GM19468 (cell line): ENCODE measurements at regions not wholly inside any gene's neighbourhood (a gene's known extent, or its start where the extent isn't known, plus 50 kb on each side); places are given as distances from the start of the nearest gene placed in this dataset.

Source experiments
- ATAC-seq: cut with Tn5 transposase; IDR thresholded peaks from one replicate; pipeline ENCODE4 v1.9.1; 2021; ENCODE audit warnings: mild to moderate bottlenecking, moderate library complexity, moderate number of reproducible peaks; ENCODE audit not compliant: unreplicated experiment; ENCODE audit errors: extremely low read depth

DNA sequence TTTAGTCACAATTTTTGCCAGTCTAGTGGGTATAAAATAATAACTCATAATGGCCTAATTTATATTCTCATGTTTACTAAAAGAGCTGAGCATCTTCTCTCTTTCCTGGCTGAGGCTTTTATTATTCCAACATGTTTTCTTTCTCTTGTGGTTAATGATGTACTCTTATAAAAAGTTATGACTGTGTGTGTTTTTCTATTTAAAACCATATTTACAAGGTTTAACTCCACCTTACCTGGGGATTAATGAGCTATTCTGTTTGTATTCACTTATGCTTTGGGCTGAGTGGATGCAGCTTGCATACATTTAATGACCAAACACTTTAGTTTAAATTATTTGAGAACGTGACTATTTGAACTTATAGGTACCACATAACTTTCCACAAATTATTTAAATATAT is 1365.7 kb upstream of the SLC10A2 start:
- no peak for ATAC-seq

DNA sequence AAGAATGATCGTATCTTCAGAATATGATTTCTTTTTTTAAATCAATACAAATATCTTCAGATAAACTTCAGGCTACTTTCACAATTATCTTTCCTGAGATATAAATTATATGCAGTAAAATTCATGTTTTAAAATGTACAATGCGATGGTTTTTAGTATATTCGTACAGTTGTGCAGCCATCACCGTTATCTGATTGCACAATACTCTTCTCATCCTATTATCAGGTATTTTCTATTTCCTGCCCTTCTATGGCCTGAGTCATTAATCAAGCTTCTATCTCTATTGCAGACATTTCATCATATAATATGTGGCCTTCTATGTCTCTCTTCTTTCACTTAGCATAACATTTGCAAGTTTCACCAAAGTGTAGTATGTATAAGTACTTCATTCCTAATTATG is 1360.2 kb upstream of the SLC10A2 start:
- no peak for ATAC-seq

DNA sequence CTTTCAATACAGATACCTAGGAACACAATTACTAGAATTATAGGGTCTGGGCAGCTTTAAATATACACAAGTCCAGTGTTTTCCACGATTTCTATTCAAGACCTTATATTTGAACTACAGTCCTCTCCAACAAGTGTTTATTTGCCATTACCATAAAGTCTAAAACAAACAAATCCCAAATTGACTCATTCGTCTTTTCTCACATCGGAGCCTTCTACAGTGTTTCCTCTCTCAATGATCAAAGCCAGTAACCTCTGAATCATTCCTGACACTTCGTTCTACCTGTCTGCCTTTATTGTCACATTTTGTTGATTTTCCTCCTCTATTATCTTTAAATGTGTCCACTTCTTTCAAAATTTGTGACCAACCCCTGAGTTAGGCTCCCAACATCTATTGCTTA is 1356.5 kb upstream of the SLC10A2 start:
- ATAC-seq: no peak

DNA sequence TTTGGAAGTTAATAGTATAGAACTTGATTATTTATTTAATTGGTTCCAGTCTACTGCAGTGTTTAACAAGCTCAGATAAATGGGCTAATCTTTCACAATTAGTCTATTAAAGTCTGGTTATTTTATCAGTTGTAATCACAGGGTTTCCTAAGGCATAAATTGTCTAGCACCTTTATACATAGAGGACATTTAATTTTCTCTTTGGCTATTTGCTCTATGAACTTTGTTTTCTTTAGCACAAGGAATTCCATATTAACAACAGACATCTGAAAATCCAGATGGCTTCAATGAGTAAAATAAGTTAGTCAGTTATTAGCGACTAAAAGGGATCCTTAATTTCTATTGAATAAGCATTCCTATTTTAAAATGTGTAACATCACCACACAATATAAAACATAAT is 1350.8 kb upstream of the SLC10A2 start:
- ATAC-seq: no peak

DNA sequence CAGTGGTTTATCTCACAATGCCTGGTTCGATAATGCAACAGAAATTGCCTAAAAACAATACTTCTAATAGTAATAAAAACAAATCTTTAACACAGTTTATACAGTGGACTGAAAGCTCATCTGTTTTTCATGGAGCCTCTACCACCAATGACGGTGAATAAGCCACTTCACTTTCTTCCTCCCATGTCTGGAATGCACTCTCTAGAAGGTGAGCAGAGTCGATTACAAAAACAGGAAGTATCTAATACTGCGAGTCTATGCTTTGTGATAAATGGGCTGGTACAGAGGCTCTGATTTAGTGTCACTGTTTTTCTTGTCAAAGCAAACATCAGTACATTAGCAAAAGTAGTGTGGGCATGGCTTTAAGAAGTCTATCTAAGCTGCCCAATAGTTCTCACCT is 1348.6 kb upstream of the SLC10A2 start:
- no peak for ATAC-seq

DNA sequence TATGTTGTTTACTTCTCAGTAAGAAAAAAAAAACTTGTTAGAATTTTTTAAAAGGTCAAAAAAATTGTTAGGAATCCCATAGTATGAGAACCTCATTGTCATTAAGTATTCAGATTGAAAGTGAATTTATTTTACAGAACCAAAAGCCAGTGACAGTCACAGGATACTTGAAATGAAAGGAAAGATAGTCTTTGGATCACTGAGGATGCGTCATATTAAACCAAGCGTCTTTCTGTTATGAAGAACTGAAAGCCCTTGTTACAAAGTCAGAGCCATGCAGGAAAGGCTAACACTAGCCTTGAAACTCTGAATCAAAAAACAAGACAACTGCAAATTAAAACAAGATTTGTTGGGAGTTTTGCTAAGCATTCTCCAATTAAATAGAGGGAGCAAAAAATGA is 1348.0 kb upstream of the SLC10A2 start:
- ATAC-seq: no peak

DNA sequence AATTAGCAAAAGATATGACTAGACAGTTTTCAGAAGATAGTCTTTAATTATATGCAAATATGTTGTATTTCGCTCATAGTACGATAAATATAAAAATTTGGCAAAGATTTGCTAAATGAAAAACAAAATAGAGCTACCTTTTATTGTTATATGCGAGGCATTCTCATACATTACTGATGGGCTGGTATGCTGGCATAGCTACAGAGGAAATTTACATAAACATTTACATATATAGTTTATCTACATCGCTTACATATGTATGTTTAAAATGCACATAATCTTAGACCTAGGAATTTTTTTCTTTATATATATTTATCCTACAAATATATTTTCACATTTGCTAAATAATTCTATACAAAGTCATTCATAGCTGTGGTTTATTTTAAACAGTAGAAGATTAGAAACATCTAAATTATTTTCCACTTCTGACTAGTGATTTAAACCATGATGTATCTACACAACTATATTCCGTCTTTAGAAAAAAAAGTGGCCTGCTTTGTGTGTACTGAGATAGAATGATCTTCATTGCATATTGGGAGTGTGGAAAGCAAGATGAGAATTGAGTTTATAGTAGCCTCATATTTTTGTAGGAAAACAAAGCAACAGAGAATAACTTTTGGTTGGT is 1345.0 kb upstream of the SLC10A2 start:
- no peak for ATAC-seq

DNA sequence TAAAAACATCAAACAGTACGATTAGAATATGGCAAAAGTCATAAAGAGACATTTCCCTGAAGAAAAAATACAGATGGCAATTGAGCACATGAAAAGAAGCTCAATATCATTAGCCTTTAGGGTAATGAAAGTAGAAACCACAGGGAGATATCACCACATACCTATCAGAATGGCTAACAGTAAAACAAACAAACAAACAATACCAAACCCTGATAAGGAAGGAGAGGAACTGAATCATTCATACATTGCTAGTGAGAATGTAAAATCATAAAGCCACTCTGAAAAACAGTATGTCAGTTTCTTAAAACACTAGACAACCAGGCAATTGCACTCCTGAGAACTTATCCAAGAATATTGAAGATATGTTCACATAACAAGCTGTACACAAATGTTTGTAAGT is 1342.5 kb upstream of the SLC10A2 start:
- no peak for ATAC-seq

DNA sequence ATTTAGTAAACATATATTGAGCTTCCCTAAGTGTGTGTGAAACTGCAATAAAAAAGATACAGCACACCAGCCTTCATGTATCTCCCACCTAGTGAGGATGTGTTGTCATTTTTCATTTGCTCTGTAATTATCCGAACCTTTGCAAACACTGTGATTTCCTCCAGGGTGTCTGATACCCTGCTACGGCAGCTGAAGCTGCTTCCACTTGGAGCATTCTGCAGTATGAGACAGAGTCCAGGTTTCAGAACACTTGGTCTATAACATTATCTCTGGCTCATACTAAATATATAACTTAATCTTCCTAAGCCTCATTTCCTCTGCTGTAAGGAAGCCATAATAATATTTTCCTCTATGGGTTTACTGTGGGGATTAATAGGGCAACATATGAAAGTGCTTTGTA is 1338.1 kb upstream of the SLC10A2 start:
- no peak for ATAC-seq

DNA sequence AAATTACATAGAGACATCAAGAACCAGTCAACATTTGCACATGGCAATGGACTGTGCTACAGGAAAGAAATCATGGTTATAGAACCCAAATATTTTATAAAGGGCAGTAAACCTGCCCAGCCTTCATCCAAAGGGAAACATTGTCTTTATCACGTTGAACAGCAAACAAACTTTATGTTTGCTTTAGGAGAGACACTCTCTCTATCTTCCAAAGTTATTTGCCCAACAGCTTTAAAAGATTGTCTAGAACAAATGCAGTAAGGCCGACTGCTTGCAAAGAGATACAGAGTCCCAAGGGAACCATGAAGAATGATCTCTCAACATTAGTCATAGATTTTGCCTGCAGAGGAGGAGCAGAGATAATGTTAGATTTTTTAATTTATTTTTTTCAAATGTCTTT is 1323.5 kb upstream of the SLC10A2 start:
- ATAC-seq: no peak

DNA sequence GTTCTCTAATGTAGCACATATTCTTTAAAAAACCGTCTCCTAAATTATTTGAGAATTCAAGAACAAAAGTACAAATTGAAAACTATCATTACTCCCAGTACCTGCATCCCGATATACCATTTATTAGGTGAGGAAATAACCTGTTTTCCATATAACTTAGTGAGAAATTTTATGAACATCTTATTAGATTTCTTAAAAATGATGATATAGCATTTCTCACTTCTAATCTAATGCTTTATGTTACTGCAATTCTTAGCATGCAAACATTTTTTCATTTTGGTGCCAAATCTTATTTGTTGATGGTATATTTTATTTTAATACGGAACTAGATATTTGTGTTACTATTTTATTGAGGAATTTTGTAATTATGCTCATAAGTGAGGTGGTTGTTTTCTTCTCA is 1321.3 kb upstream of the SLC10A2 start:
- no peak for ATAC-seq

DNA sequence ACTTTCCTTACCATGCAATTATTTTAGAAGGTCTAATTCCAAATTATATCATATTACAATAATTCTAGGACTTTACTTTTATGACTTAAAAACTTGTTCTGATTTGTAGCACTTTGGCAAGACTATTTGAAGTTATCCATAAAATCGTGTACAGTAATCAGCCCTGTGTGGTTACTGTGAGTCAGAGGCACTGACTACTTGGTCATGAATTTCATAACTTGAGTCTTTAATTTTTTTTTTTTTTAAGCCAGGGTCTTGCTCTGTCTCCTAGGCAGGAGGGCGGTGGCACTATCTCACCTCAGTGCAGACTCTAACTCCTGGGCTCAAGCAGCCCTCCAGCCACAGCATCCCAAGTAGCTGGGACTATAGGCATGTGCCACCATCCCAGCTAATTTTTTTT is 1319.2 kb upstream of the SLC10A2 start:
- no peak for ATAC-seq

DNA sequence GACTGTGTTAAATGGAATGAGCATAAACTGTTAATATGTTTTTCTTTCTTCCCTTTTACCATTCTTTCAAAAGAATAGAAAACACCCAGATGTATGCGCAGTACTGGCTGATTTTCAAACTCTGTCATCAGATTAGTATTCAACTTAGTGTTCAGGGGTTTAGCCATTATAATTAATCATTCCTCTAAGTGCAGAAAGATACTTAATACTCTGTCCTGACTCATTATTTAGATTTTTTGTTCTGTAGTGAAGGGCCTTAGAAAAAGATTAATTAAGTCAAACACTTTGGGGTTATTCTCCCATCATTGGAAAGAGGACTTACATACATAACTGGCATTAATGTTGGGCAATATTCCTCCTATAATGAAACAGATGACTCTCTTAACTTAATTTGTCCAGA is 1316.7 kb upstream of the SLC10A2 start:
- ATAC-seq: no peak

DNA sequence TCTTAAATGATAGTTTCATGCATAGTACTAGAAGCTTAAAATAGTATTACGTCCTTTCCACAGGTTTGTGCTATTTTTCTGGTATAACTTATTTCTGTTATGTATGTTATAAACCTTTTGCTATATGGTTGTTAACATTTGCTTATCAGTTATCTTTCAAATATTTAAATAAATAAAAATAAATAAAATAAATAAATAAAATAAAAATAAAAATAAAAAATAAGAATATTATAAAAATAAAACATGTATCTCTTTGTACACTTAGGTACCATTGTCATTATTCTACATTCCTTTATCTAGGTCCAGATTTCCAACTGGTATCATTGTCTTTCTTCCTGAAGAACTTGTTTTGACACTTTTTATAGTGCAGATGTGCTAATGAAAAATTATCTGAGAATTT is 1310.4 kb upstream of the SLC10A2 start:
- no peak for ATAC-seq

DNA sequence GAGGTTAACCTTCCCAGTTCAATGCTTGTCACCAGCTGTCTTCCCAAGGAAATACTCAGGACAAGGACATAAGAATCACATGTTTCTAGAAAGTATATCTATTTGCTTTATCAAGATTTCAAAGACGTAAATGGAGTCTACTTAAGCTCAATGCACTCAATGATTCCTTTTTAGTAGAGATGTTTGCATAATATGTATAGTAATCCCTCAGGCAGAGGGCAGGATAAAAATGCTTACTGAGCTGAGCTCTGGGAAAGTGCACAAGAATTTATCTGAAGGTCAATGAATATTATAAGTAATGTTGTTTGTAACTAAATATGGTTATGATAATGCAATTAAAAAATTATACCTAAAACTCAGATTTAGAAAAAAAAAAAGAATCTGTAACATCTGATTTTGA is 1309.4 kb upstream of the SLC10A2 start:
- no peak for ATAC-seq

DNA sequence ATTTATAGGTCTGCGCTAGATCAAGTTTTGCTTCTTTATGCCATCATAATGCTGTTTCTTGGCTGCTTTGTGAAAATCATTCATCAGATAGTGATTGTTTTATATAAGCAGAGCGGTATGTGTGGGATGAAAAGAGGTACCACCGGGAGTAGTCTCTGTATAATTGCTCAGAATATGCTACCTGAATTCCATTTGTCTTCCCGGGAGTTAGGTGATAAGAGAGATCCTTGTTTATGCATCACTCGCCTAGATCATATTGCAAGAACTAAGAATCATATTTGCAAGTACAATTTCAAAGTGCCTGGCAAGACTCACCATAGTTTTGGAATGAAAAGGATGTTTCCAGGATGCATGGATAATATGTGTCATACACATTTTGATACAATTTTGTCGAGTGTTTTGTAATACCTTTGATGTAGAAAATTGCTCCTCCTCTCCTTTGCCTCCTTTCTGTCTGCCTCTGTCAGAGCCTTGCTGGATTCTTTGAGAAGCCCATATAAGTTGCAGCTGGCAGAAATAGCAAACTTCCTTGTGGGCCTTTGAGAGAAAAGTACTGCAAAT is 1306.0 kb upstream of the SLC10A2 start:
- ATAC-seq: no peak

DNA sequence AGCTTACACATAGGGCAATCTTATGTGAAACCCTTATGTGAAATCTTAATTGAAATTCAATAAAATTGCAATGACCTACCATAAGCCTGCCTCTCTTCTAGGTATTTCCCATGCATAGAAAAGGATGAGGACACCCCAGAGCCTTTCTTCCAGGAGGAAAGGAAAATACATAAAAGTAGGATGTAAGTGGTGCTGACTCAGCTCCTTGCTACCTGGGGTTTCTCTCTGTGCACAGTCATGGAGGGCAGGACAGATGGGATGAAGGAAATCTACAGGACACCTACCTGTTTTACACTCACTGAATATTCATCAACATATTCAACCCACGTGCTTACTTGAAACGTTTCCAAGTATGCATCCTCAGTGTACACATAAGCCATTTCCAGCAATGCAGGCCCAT is 1299.2 kb upstream of the SLC10A2 start:
- ATAC-seq: no peak

DNA sequence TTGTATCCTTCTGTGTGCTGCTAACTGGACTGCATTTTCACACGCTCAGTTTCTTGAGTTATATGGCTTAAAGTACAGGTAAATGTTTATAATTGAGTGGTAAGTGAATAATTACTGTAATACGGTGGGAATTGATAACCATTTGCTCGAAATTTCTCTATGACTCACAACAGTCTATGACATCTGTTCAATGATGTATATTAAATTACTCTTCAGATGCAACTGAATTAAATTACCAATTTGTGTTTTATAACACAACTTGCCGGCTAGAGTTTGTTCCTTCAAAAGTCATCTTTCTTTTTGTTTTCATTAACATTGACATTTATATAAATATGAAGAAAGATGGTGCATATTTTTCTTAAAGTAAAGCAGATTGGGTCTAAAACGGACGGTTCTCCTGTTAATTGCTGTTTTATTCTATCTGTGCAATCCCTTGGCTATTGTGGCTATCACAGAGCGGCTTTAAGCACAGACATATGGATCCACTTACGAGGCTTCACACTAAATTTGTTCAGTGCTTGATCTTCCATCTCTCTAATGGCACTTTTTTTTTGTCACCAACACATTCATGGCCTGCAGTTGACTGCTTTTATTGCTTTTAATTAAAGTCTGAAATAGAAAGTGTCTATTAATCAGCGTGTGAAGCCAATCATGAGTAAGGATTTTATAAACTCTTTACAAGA is 1291.6 kb upstream of the SLC10A2 start:
- no peak for ATAC-seq

DNA sequence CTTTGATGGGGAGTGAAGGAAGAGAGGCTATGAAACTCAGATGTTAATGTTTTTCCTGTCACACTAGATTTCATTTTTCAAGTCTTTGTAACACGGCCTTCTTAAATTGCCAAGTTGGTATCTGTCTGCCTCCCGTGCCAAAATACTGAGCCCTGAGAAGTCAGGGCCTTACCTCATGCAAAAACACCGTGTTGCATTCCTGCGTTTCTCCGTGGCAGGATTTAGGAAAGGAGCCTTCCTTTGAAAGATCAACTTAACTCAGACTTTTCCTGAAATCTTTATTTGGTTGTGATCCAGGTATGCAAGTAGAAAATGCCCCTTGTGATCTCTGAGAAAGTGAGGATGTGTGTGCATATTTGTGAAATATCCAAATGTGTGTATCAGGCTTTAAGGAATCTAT is 1291.0 kb upstream of the SLC10A2 start:
- ATAC-seq: no peak

DNA sequence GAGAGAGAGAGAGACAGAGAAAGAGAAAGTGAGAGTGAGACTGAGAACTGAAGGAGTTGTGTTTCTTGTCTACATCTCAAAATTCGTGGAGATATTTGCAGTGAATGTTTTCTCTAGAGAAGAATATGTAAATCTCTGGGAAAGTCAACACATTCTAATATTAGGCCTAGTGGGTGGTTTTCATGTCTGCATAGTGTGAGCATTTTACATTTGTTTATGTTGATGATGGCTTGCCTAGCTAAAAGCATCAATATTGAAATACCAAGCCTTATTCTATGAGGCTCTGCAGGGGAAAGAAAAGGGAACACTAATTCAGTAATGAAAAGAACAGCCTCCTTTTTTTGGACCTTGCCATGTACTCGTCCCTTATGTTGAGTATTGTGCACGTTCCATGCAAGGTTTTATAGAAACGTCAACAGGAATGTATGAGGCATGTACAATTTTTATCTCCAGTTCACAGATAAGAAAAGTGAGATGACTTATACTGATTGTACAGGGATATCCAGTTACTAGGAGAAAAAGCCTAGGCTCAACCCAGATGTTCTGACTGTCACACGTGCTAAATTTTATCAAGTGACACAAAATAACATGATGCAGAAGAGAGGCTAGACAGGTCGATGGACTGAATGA is 1288.9 kb upstream of the SLC10A2 start:
- ATAC-seq: no peak

DNA sequence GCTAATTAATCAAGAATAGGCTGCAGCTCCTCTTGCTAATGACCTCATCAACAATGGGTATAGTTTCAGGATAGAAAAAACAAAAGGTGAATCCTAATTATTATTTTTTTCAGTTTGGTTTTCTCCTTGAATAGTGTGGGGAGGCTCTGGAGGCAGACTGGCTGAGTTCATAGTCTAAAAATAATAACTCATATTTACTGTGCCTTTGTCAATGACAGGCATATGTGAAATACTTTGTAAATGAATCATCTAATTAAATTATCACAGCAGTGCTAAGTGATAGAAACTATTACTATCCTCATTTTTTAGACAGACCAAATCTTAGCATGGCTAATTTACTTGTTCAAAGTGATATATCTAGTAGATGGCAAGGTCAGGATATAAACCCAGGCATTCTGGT is 1261.0 kb upstream of the SLC10A2 start:
- ATAC-seq: no peak

DNA sequence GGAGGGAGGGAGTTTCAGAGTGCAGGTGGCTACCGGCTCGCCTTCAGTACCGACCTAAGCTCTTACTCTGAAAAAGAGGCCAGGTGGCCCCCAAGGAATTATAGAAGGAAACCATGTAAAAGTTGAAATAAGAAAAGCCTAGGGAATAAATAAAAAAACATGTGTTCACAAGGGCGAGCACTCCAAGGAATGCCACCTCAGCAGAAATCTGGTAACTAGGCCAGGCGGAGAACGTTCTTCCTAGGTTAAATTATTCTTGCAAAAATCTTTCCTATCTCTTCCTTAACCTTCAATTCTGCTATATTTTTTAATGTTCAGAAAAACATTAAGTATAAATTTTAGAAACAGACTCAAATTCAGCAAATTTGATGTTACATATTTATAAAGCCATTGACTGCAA is 1260.3 kb upstream of the SLC10A2 start:
- no peak for ATAC-seq
